Mucosa of rectum (tissue), 2 donors: ENCODE measurements at regions not wholly inside any gene's neighbourhood (a gene's known extent, or its start where the extent isn't known, plus 50 kb on each side); places are given as distances from the start of the nearest gene placed in this dataset.
"Not testable (repeated sequence)": the region's sequence is repeated elsewhere in the genome, so short reads cannot be mapped to it uniquely, and the experiment has no call there.

ENCODE experiments used
- H3K27ac ChIP-seq, 2 donors: one replicate each; pipeline ENCODE4 v1.7.0; 2013; ENCODE audit warnings: inconsistent platforms in 2 of 2, low read depth in 2 of 2, low read length in 2 of 2
- H3K27me3 ChIP-seq, 2 donors: one replicate each; pipeline ENCODE4 v1.7.0; 2013; ENCODE audit warnings: low read length in 2 of 2; ENCODE audit not compliant: control insufficient read depth in 2 of 2, insufficient read depth in 2 of 2
- H3K36me3 ChIP-seq, 2 donors: one replicate each; pipeline ENCODE4 v1.7.0; 2013; ENCODE audit warnings: low read length in 2 of 2; ENCODE audit not compliant: control insufficient read depth in 2 of 2, insufficient read depth in 2 of 2
- H3K4me1 ChIP-seq, 2 donors: one replicate each; pipeline ENCODE4 v1.7.0; 2013; ENCODE audit warnings: low read length in 2 of 2, mild to moderate bottlenecking in 1 of 2; ENCODE audit not compliant: control insufficient read depth in 2 of 2, insufficient read depth in 2 of 2
- H3K4me3 ChIP-seq, 2 donors: one replicate each; pipeline ENCODE4 v1.7.0; 2013; ENCODE audit warnings: low read length in 2 of 2
- H3K9ac ChIP-seq, 2 donors: one replicate each; pipeline ENCODE4 v1.7.0; 2013; ENCODE audit warnings: low read length in 2 of 2, low read depth in 1 of 2, mild to moderate bottlenecking in 1 of 2
- H3K9me3 ChIP-seq, 2 donors: one replicate each; pipeline ENCODE4 v1.7.0; 2013; ENCODE audit warnings: low read length in 2 of 2; ENCODE audit not compliant: control insufficient read depth in 2 of 2
- donor health status: healthy.
- donor health status: Normal muscosa, but diverticular disease.

GRCh38 chr10:123269017-123269552 lies 114.9 kb downstream of the BUB3 start:
- peaks cover 9 to 10% of the 10 kb centered on the region in 2 donors for H3K27me3 ChIP-seq
- no peak overlapping the region for H3K9ac ChIP-seq
- no peaks in the 10 kb centered on the region for H3K9me3 ChIP-seq
- no peaks in the 10 kb centered on the region for H3K4me1 ChIP-seq
- no peak overlapping the region for H3K27ac ChIP-seq
- H3K4me3 ChIP-seq, result no peak overlapping the region
- no peaks in the 10 kb centered on the region for H3K36me3 ChIP-seq

GRCh38 chr10:123269675-123270074 lies 115.5 kb downstream of the BUB3 start:
- Histone ChIP-seq H3K9ac (no peak overlapping the region), H3K27me3 (peaks cover 11 to 12% of the 10 kb centered on the region in 2 donors), H3K27ac (no peak overlapping the region), H3K4me3 (no peak overlapping the region), H3K4me1 (no peaks in the 10 kb centered on the region), H3K9me3 (no peaks in the 10 kb centered on the region), H3K36me3 (no peaks in the 10 kb centered on the region)

DNA sequence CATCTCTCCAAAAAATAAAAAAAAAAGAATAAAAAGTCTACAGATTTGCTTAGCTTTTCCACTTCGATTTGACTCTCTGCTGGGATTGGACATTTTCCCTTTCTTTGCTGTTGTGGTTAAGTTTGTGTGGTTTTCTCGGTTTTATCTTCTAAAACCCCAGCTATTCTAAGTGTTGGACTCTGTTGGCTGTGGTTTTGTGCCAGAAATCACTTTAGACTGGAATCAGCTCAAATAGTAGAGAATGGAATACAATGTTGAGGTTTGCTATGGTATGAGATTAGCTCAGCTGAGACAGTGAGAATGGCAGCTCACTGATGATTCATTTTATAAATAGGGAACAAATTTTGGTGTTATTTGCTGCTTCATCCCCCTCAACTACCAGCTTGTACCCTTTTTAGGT lies 116.0 kb downstream of the BUB3 start:
- no peaks in the 10 kb centered on the region for H3K9me3 ChIP-seq
- H3K36me3 ChIP-seq, result no peaks in the 10 kb centered on the region
- no peak overlapping the region for H3K27ac ChIP-seq
- no peaks in the 10 kb centered on the region for H3K4me1 ChIP-seq
- H3K4me3 ChIP-seq, result no peak overlapping the region
- H3K27me3 ChIP-seq, result peaks cover 12% of the 10 kb centered on the region in 2 donors
- H3K9ac ChIP-seq, result no peak overlapping the region

DNA sequence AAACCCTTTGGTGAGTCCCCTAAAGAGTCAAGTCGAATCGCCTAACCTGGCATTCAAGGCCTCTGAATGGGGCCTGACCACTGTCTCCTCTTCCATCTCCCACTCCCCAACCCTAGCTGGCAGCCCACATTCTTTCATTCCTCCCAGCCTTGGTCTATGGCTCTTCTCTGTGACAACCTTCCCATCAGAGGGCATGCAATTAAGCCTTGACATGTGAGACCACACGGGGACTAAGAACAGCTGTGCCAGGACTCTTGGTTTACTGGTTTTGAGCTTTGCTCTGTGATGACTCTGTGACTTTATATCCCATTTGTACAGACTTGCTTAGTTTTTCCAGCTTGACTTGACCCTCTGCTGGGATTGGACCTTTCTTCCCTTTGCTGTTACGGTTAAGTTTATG lies 116.6 kb downstream of the BUB3 start:
- no peaks in the 10 kb centered on the region for H3K36me3 ChIP-seq
- peaks cover 15 to 17% of the 10 kb centered on the region in 2 donors for H3K27me3 ChIP-seq
- no peak overlapping the region for H3K4me3 ChIP-seq
- no peak overlapping the region for H3K27ac ChIP-seq
- no peaks in the 10 kb centered on the region for H3K9me3 ChIP-seq
- H3K9ac ChIP-seq, result no peak overlapping the region
- H3K4me1 ChIP-seq, result no peaks in the 10 kb centered on the region

GRCh38 chr10:123272171-123272570 lies 118.0 kb downstream of the BUB3 start:
- H3K4me3 ChIP-seq, result no peak overlapping the region
- no peaks in the 10 kb centered on the region for H3K4me1 ChIP-seq
- no peaks in the 10 kb centered on the region for H3K36me3 ChIP-seq
- H3K9me3 ChIP-seq, result no peaks in the 10 kb centered on the region
- peaks cover 17 to 21% of the 10 kb centered on the region in 2 donors for H3K27me3 ChIP-seq
- no peak overlapping the region for H3K27ac ChIP-seq
- H3K9ac ChIP-seq, result no peak overlapping the region

DNA sequence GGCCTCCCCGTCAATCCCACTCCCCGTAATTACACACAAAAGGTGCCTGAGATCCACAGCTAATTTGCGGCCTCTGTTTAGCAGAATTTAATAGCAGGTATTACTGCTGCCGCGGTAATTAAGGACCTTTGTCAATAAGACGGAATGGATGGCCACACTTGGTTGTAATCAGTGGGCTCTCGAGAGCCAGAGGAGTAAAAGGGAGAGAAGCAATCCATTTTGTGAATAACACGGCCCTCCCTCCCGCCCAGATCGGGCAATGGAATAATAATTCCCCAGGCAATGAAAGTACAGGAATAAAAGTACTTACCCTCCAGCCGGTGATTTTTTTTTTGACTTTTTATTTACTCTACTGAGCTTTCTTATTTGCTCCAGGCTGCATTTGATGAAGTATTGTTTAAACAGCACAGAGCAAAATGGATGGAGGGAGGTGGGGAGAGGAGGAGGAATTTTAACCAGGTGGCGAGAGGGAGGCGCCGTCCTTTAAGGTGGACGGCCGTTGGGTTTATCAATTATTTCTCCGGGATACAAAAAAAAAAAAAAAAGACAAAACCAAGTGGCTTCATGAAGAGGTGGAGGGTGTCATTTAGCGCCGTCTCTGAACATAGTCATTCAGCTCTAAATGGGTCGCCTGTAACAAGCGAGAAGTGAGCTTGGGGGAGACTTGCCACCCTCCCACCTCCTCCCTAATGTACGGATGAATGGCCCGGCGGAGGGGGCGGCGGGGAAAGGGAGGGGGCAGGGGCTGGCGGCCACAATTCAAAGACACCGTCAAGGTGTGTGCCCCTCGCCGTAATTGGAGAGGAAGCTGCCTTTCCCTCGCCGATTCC lies 120.3 kb downstream of the BUB3 start:
- H3K36me3 ChIP-seq, result no peaks in the 10 kb centered on the region
- no peak overlapping the region for H3K27ac ChIP-seq
- peaks cover 17 to 21% of the 10 kb centered on the region in 2 donors for H3K27me3 ChIP-seq
- H3K9me3 ChIP-seq, result no peaks in the 10 kb centered on the region
- H3K4me3 ChIP-seq, result no peak overlapping the region
- no peak overlapping the region for H3K9ac ChIP-seq
- H3K4me1 ChIP-seq, result no peaks in the 10 kb centered on the region

DNA sequence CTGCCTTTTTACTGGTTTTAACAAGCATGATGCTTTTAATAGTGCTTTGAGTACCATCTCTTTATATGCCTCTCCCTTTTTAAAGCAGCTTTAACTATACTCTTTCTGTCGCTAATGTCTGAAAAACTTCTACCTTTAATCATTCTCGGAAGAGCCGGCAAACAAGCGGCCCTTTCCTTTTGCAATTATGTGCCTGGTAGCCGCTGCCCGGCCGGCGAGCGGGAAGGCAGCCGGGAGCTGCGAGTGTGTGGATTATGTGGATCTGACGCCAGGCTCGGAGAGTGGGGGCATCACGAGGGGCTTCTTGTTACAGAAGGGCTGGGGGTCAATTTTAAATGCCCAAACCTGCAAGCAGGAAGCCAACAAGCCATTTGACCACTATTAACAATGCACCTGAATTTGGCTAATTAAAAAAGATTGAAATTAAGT lies 120.9 kb downstream of the BUB3 start:
- no peaks in the 10 kb centered on the region for H3K9me3 ChIP-seq
- no peaks in the 10 kb centered on the region for H3K4me1 ChIP-seq
- no peak overlapping the region for H3K27ac ChIP-seq
- peaks cover 17 to 21% of the 10 kb centered on the region in 2 donors for H3K27me3 ChIP-seq
- no peak overlapping the region for H3K4me3 ChIP-seq
- no peak overlapping the region for H3K9ac ChIP-seq
- H3K36me3 ChIP-seq, result no peaks in the 10 kb centered on the region

- Histone ChIP-seq H3K36me3 (no peaks in the 10 kb centered on the region), H3K27me3 (peaks cover 11 to 12% of the 10 kb centered on the region in 2 donors), H3K4me3 (no peak overlapping the region), H3K9me3 (no peaks in the 10 kb centered on the region), H3K9ac (no peak overlapping the region), H3K27ac (no peak overlapping the region), H3K4me1 (no peaks in the 10 kb centered on the region)
Observed at GRCh38 chr10:123278445-123278844, 124.2 kb downstream of the BUB3 start.

DNA sequence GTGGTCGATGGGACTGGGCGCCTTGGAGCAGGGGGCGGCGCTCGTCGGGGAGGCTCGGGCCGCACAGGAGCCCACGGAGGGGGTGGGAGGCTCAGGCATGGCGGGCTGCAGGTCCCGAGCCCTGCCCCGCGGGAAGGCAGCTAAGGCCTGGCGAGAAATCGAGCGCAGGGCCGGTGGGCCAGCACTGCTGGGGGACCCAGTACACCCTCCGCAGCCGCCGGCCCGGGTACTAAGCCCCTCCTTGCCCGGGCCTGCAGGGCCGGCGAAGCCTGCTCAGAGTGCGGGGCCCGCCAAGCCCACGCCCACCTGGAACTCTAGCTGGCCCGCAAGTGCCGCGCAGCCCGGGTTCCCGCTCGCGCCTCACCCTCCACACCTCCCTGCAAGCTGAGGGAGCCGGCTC lies 129.2 kb downstream of the BUB3 start:
- not testable (repeated sequence) for H3K4me1 ChIP-seq, H3K27ac ChIP-seq, H3K9ac ChIP-seq, H3K36me3 ChIP-seq, H3K27me3 ChIP-seq, H3K4me3 ChIP-seq, H3K9me3 ChIP-seq

- Histone ChIP-seq H3K27me3 (no peaks in the 10 kb centered on the region), H3K9me3 (no peaks in the 10 kb centered on the region), H3K36me3 (no peaks in the 10 kb centered on the region), H3K4me3 (no peak overlapping the region), H3K4me1 (no peaks in the 10 kb centered on the region), H3K27ac (no peak overlapping the region), H3K9ac (no peak overlapping the region)
Observed at GRCh38 chr10:123284022-123284421, 129.8 kb downstream of the BUB3 start.
